COLO829 (cell line): ENCODE measurements at regions not wholly inside any gene's neighbourhood (a gene's known extent, or its start where the extent isn't known, plus 50 kb on each side); places are given as distances from the start of the nearest gene placed in this dataset.

ENCODE experiments used
- DNase-seq: peaks from one replicate; pipeline ENCODE4 v3.0.0; 2012; ENCODE audit warnings: low spot score

- peak; percentile 2 for DNase-seq
These were observed 128.5 kb downstream of the DKK1 start for GRCh38 chr10:52442576-52442975.

GRCh38 chr10:52443419-52444388 is 129.6 kb downstream of the DKK1 start:
- peak; percentile 50 for DNase-seq

- no peak for DNase-seq
These were observed 132.3 kb downstream of the DKK1 start for GRCh38 chr10:52446391-52446790.

- DNase-seq = no peak
These were observed 133.9 kb downstream of the DKK1 start for GRCh38 chr10:52447931-52448353.

GRCh38 chr10:52450762-52451291 is 136.7 kb downstream of the DKK1 start:
- DNase-seq = no peak

- DNase-seq = peak; percentile 42
These were observed 137.7 kb downstream of the DKK1 start for GRCh38 chr10:52451817-52452216.

- no peak for DNase-seq
These were observed 138.8 kb downstream of the DKK1 start for GRCh38 chr10:52452600-52453493.

- no peak for DNase-seq
These were observed 139.4 kb downstream of the DKK1 start for GRCh38 chr10:52453501-52453900.

- no peak for DNase-seq
These were observed 140.4 kb downstream of the DKK1 start for GRCh38 chr10:52454491-52454890.

GRCh38 chr10:52455098-52455497 is 141.0 kb downstream of the DKK1 start:
- no peak for DNase-seq

GRCh38 chr10:52459097-52459496 is 145.0 kb downstream of the DKK1 start:
- no peak for DNase-seq

- DNase-seq = no peak
These were observed 149.7 kb downstream of the DKK1 start for GRCh38 chr10:52463826-52464225.

- no peak for DNase-seq
These were observed 150.5 kb downstream of the DKK1 start for GRCh38 chr10:52464368-52465124.

GRCh38 chr10:52465202-52465601 is 151.1 kb downstream of the DKK1 start:
- no peak for DNase-seq

- no peak for DNase-seq
These were observed 152.4 kb downstream of the DKK1 start for GRCh38 chr10:52466464-52466863.

GRCh38 chr10:52469970-52470705 is 156.1 kb downstream of the DKK1 start:
- DNase-seq = no peak

- no peak for DNase-seq
These were observed 158.5 kb downstream of the DKK1 start for GRCh38 chr10:52472406-52473146.

GRCh38 chr10:52474265-52474664 is 160.2 kb downstream of the DKK1 start:
- no peak for DNase-seq

GRCh38 chr10:52477305-52477704 is 163.2 kb downstream of the DKK1 start:
- no peak for DNase-seq

GRCh38 chr10:52479567-52479966 is 165.5 kb downstream of the DKK1 start:
- no peak for DNase-seq
